Fibroblast of lung (primary cell): ENCODE measurements at regions not wholly inside any gene's neighbourhood (a gene's known extent, or its start where the extent isn't known, plus 50 kb on each side); places are given as distances from the start of the nearest gene placed in this dataset.

Experiments
- EZH2 ChIP-seq: IDR thresholded peaks from 2 replicates; pipeline ENCODE4 v1.5.1; 2012; ENCODE audit warnings: low read length, control low read depth, mild to moderate bottlenecking; ENCODE audit errors: missing control alignments
- TF ChIP-seq, protein P1 (sequence below), 2 donors: IDR thresholded peaks in 1 of 2; conservative IDR thresholded peaks in 1 of 2; 1 replicate in 1 of 2; 2 replicates in 1 of 2; pipeline ENCODE4 v1.5.1; 2011 to 2012; ENCODE audit warnings: low read length in 2 of 2, control low read depth in 1 of 2, inconsistent platforms in 1 of 2, low read depth in 1 of 2, mild to moderate bottlenecking in 1 of 2

- TF ChIP-seq, protein P1, sequence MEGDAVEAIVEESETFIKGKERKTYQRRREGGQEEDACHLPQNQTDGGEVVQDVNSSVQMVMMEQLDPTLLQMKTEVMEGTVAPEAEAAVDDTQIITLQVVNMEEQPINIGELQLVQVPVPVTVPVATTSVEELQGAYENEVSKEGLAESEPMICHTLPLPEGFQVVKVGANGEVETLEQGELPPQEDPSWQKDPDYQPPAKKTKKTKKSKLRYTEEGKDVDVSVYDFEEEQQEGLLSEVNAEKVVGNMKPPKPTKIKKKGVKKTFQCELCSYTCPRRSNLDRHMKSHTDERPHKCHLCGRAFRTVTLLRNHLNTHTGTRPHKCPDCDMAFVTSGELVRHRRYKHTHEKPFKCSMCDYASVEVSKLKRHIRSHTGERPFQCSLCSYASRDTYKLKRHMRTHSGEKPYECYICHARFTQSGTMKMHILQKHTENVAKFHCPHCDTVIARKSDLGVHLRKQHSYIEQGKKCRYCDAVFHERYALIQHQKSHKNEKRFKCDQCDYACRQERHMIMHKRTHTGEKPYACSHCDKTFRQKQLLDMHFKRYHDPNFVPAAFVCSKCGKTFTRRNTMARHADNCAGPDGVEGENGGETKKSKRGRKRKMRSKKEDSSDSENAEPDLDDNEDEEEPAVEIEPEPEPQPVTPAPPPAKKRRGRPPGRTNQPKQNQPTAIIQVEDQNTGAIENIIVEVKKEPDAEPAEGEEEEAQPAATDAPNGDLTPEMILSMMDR (conservative IDR thresholded peaks at IDR 0.05 in 1 of 2, IDR thresholded peaks at IDR 0.05 in 1 of 2; ENCODE audit: low read depth in 1 of 2, low read length in 2 of 2): no peak
- no peak for TF ChIP-seq EZH2
These were observed 63.2 kb upstream of the ELL2 start for GRCh38 chr5:96024683-96025475.
